C1 segment of cervical spinal cord (tissue), 14 donors: ENCODE measurements at regions not wholly inside any gene's neighbourhood (a gene's known extent, or its start where the extent isn't known, plus 50 kb on each side); places are given as distances from the start of the nearest gene placed in this dataset.
"Not testable (repeated sequence)": the region's sequence is repeated elsewhere in the genome, so short reads cannot be mapped to it uniquely, and the experiment has no call there.

Experiments
- DNase-seq, 14 donors: peaks; one replicate each; lab custom pipeline; 2025; lab: John Stamatoyannopoulos, UW

DNA sequence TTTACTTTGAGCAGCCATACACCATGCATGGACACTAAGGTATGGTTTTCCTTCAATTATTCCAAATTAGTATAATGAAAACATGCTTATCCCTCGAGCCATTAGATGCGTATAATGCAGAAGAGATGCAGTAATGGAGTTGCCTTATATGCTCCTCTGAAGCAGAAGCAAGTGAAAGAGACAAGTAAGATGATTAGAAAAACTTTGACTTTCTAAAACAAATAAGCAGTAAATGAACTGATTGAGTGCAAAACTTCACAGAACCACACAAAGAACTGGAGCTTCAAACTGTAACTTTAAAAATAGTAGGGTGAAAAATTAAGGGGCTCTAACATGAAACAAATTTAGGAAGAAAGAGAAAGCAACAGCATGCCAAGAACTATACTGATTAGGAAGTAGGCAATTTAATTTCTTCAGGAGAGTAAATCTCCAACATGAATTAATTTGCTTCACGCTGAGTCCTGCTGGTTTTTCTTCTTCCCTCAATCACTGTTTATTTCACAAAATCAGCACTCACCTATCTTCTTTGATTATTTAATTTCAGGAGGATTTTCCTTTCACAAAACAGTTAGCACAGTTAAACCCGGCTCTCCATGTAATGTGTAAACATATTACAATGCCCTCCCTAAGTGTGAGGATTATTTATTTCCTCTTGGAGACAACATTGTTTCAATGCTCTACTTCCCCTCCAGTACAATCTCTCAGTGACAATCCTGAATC is 90.3 kb upstream of the PAM start:
- DNase-seq = peak in 1 of 14 donors; percentile 76

DNA sequence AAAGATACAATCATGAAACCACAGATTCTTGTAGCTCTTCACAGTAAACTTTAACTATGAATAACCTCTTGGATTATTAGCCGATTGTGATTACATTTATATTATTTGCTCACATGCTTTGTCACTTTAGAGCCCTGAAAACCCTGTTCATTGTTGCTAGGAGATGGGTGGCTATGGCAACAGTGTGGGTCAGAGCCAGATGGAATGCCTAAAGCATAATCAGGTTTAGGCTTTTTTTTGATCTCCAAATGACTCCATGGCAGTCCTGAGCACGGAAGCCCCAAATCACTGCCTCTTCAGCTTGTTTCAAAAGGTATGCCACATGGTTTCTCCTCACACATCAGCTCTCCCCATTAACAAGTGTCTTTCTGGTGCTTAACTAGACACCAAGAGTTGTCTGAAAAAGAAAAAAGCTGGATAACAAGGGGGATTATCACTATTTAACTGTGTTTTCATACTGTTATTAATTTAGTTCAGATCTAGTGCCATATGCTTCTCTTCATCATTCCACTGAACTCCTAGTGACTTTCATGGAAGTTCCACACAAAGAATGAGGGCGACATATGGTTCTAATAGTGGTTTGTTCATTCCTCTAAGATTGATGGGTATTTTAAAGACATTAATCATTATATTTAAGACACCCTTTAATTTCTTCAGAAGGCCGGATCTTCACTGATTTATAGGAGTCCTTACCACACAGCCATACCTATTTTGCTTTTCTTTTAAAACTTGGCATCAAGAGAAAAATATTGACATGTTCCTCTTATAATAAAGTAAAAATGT is 88.8 kb upstream of the PAM start:
- DNase-seq = peak in 1 of 14 donors; percentile 76

DNA sequence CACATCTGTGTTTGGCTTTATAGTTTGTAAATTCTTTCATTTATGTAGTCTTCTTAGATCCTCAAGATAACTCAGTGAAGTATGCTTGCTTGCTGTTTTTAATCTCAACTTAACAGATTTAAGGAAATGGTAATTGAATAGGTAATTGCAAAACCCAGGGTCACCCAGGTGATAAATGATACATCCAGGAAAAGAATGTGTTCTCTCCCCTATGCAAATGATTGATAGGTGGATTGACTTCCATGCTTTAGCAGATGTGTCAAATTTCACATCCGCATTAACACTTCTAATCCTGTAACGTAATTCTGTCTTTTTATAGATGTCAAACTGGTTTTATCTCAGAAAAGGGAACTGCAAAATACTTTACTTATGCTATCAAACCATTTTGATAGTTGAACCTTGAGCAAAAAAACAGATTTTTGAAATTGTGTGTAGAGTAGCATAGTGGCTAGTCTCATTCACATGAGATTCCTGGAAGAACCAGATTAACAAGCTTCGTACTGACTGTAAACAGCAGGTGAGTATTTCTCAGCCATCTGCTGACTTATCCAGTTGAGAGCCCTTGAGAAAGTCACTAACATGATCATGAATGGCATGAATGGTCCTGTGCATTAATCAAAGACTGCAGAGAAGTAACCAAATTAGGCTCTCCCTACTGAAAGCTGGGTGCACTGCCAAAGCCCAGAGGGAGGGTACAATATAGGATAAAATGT is 86.7 kb upstream of the PAM start:
- peak in 1 of 14 donors; percentile 21 for DNase-seq

DNA sequence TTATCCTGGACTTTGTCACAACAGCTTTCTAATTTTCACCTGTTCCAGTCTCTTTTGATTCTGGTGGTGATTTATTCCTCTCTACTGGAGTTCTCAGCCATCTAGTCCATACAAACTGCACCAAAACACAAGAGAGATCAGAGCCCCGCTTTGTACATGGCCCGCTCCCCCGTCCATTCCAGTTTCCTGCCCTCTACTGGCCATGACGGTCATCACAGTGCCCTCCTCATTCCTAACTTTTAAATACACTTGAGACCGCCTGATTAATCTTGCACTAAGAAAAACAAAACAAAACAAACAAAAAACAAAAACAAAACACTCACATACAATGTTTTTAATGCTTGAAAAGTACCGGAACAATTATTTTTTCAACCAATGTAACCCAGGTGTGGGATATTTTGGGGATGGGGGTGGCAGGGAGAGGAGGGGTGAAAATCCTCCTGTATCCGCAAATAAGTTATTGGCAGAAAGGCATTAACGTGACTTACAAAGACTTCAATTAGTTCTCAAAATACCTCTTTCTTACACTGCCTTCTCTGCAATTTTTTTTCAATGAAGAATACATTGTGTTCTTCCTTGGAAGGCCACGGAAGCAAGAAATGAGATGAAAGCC is 84.8 kb upstream of the PAM start:
- no peak for DNase-seq

DNA sequence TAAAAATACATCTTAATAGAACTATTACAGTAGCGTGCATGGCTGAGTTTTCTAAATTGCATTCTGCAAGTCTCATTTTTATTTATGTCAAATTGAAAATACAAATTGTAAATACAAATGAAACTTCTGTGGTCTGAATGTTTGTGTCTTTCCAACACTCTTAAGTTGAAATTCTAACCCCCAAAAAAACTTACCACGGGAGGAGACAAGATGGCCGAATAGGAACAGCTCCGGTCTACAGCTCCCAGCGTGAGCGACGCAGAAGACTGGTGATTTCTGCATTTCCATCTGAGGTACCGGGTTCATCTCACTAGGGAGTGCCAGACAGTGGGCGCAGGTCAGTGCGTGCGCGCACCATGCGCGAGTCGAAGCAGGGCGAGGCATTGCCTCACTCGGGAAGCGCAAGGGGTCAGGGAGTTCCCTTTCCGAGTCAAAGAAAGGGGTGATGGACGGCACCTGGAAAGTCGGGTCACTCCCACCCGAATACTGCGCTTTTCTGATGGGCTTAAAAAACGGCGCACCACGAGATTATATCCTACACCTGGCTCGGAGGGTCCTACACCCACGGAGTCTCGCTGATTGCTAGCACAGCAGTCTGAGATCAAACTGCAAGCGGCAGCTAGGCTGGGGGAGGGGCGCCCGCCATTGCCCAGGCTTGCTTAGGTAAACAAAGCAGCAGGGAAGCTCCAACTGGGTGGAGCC is 83.9 kb upstream of the PAM start:
- not testable (repeated sequence) for DNase-seq

DNA sequence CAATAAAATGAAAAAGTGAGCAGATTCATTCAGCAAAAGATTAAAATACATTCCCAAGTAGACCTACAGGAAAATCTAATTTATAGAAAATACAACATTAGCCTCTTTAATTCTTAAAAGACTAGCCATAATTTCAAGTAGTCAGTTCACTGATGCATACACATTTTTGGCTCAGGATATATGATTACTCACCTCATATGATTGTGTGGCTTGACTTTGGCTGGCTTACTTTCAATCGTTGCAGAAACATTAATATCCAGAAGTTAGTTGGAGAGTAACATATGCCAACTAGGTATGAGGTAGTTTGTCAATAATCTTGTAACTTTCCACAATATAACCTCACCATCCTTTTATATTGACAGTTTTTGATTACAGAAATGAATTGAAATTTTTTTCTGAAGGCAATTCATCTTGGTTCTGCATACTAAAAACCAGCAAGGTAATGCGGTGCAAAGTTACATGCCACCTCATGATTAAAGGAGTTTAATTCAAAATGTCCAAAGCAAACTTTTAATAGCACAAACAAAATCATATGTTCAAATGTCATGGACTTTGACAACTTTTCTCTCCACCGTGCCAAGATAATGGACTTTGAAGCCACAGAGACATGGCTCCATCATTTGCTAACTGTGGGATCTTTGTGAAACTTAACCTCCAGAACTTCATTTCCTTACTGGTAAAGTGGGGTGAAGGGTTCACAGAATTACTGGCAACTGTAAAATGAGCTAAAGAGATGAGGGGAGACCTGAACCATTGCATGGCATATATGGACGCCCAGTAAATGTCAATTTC is 76.6 kb upstream of the PAM start:
- DNase-seq = no peak

DNA sequence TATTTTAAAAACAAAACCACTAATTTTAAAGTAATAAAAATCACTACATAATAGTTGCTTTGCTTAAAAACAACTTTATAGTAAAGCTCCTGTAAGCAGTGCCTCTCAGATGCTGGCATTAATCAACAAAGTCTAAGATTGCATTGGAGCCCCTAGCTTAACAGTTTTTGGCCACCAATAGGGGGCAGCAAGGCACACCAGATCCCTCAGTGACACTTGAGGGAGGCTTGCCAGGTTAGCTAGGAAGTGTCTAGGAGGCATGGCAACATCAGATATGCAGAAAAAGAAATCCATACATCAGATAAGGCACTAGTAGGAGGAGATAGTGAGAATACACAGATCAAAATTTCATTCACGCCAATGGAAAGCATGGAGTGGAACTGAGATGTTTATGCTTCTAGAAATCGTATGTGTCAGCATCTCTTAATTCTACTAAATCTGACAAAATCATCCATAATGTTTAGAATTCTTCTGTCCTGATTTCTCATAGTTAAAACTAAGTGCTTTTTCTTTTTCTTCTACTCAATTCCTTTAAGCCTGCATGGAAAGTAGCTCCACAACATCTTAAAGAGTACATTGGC is 73.6 kb upstream of the PAM start:
- peak in 10 of 14 donors; percentile 2 to 39 (median 22) for DNase-seq

DNA sequence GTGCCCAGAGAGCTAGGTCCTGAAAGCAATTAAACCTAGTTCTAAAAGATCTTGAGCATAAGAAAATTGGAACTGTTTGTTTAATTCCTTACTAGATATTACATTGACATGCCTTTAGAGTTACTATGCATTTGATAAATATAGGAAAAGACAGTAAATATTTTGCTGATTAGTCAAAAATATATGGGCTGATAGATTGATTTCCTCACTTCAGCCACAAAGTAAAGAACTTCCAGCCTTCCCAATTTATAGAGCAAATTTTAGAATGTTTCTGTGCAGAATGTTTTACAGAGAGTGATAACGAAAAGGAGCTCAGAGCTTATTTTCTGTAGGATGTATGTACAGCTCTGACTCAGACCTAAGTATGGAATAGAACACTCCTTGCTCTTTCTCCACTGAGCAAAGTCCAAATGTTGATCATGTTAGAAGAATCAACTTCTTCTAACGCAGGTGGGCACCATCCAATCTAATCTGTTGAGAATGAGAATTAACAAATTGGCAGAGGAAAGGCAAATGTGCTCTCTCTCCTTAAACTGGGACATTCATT is 72.9 kb upstream of the PAM start:
- no peak for DNase-seq

DNA sequence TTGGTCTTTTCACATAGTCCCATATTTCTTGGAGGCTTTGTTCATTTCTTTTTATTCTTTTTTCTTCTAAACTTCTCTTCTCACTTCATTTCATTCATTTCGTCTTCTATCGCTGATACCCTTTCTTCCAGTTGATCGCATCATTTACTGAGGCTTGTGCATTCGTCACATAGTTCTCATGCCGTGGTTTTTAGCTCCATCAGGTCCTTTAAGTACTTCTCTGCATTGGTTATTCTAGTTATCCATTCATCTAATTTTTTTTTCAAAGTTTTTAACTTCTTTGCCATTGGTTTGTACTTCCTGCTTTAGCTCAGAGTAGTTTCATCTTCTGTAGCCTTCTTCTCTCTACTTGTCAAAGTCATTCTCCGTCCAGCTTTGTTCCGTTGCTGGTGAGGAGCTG is 67.0 kb upstream of the PAM start:
- DNase-seq = not testable (repeated sequence)

DNA sequence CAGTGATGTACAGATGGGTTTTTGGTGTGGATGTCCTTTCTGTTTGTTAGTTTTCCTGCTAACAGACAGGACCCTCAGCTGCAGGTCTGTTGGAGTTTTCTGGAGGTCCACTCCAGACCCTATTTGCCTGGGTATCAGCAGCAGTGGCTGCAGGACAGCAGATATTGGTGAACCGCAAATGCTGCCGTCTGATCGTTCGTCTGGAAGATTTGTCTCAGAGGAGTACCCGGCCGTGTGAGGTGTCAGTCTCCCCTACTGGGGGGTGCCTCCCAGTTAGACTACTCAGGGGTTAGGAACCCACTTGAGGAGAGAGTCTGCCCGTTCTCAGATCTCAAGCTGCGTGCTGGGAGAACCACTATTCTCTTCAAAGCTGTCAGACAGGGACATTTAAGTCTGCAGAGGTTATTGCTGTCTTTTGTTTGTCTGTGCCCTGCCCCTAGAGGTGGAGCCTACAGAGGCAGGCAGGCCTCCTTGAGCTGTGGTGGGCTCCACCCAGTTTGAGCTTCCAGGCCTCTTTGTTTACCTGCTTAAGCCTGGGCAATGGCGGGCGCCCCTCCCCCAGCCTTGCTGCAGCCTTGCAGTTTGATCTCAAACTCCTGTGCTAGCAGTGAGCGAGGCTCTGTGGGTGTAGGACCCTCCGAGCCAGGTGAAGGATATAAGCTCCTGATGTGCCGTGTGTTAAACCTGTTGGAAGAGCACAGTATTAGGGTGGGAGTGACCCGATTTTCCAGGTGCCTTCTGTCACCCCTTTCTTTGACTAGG is 66.3 kb upstream of the PAM start:
- not testable (repeated sequence) for DNase-seq

DNA sequence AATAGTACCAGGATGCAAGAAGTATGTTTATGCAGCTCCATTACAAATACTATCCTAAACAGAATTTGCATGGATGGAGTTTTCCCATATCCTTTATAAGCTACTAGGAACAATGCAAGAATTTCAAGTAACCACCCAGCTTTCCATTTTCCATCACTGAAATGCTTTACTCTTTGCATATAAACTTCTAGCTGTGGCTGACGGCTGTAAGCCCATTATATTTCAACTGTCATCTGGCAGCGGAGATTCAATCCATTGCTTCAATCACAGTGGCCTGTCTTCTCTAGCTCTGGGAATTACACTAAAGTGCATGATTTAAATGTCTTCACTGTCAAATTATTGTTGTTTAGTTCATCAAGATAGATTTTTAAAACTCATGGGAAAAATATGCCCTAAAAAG is 64.2 kb upstream of the PAM start:
- no peak for DNase-seq

DNA sequence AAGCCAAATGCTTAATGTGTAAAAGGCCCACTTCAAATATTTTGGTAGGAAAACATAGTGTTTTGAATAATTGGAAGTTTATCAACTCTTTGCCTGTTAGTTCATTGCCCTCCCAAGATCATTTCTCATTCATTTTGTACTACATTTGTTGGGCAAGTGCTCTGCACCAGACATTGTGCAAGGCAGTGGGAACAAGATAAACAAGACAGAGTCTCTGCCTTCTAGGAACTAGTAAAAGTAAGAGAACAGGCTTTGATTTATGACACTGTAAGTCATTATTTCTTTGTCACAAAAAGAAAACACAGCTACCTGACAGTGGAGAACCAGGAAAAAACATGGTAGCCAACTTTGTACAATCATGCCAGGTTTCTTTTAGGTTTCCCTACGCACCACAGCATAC is 63.7 kb upstream of the PAM start:
- DNase-seq = no peak

DNA sequence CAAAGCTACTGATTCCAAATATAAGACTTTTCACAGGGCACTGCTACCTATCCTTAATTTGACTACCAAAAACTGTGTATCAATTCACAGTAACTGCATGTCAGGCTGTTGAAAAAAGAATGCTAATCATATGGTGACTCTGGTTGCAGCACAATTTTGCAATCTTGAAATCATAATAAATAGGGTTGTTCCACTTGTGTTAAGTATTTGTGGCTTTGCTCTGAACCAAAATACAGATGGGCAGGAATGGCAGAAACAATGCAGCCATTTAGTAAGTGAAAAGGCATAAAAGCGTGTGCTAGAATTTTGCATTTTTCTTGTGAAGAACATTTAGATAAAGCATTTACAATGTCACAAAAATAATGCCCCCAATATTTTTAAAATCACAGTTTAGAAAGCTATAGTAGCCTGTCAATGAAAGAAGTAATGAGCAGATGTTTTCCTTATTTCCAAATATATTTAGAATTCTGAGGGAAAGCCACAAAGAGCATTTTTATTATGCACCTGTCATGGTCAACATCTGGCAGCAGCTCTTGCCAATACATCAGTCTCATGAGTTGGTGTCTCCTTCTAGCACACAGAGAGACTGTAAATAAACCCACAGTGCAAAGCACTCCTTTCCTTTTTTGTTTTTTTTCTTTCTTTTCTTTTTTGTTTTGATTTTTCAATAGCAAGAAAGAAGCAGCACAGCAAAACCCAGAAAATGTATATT is 54.8 kb upstream of the PAM start:
- no peak for DNase-seq

DNA sequence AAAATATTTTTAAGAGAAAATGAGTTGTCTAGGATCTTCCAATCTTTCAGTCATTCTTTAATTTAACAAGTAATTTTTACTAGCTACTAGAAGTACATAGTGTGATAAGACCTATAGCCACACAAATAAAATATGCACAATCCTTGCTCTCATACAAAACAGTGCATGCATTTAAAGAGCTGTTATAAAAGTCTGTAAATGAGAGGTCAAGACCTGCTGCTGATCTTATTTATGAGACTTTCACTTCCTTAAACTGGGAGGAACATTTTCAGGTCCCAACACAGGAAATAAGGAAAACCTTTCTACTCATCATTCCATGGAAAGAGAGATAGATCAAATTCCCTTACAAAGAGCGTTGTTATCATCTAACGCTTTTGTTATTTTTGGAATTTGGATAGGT is 54.2 kb upstream of the PAM start:
- DNase-seq = no peak

DNA sequence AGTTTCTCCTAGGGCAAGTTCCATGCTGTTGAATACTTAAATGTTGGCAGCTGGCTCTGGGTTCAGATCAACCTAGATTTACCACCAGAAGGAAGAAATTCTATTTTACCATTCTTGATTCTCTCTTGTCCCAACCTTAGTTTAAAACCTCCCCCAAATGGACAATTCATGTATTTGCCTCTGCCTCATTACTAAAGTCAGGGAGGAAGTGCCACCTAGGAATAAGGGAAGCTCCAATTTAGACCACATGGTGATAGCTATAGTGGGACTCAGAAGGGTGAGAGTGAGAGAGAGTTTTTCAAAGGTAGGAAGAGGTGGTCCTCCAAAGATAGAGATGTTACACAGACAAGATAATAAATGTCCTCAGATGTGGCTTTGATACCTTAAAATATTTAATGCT is 53.4 kb upstream of the PAM start:
- no peak for DNase-seq
